ENCODE measurements at regions not wholly inside any gene's neighbourhood (a gene's known extent, or its start where the extent isn't known, plus 50 kb on each side); places are given as distances from the start of the nearest gene placed in this dataset.

DNA sequence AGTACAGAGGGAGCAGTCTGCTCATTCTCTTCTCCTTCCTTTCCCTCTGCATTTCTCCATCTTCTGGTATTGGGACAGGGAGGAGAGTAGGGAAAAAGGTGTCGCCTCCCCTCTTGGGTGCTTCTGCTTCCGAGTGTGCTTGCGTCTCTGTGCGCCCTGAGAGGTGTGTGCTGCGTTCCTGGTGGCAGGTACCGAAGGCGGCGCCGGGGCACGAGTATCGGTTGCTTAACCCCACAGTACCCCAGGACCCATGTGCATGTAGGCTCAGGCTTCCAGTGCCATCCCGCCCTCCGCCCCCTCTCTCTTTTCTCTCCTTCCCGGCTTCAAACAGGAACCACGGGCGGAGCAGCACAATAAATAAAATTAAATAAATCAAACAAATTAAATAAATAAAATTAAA is 169.3 kb upstream of the GLI3 start:
- no peaks in the 10 kb centered on the region for H3K79me2 ChIP-seq (ENCODE audit: control insufficient read depth in 1 of 2, insufficient read depth in 2 of 2, low read length in 2 of 2)
- H3K23ac ChIP-seq (ENCODE audit: insufficient read length): no peak overlapping the region
- H4K5ac ChIP-seq (ENCODE audit: insufficient read length, low read depth, low read length): no peak overlapping the region
- ChIA-PET POLR2A (ENCODE audit: partially characterized antibody) (no interaction called here), CTCF (ENCODE audit: partially characterized antibody) (no interaction called here)
- no peak overlapping the region for H2BK20ac ChIP-seq (ENCODE audit: low read length)
- no peak overlapping the region for H4K91ac ChIP-seq (replicated peaks; ENCODE audit: insufficient read length, low read length)
- no peak overlapping the region for H3K4me2 ChIP-seq (ENCODE audit: insufficient read depth in 1 of 2, low read depth in 2 of 2, low read length in 2 of 2)
- no peak overlapping the region for H2BK120ac ChIP-seq (replicated peaks; ENCODE audit: low read depth, low read length)
- FAIRE-seq (no peak), DNase-seq (ENCODE audit: low read depth in 1 of 2, low spot score in 2 of 2) (no peak)
- no peak overlapping the region for H3K4me3 ChIP-seq (ENCODE audit: extremely low read depth in 1 of 4, insufficient read depth in 2 of 4, low read depth in 3 of 4, low read length in 4 of 4)
- H3K79me1 ChIP-seq (ENCODE audit: low read depth, low read length): no peaks in the 10 kb centered on the region
- H3K4ac ChIP-seq (replicated peaks; ENCODE audit: insufficient read length, low read depth, low read length): no peak overlapping the region
- H2BK12ac ChIP-seq (ENCODE audit: low read depth, low read length): no peak overlapping the region
- 92% methylated on average over 16 of the region's 16 CpGs; no CpG with 5 or more reads in 1 of the 2 experiments for WGBS, 2 experiments (ENCODE audit: extremely low coverage in 1 of 2, insufficient coverage in 1 of 2, insufficient read length in 1 of 2, insufficient replicate concordance in 2 of 2, low coverage in 1 of 2, low lambda C conversion rate in 2 of 2, missing lambda C conversion rate in 1 of 2)
- H3K9ac ChIP-seq (replicated peaks in 1 of 4; ENCODE audit: extremely low read depth in 1 of 4, low read depth in 3 of 4, low read length in 3 of 4): no peak overlapping the region
- H3K27ac ChIP-seq (ENCODE audit: low read depth, low read length): no peak overlapping the region
- H3K36me3 ChIP-seq (ENCODE audit: control insufficient read depth in 2 of 4, insufficient read depth in 4 of 4, low read length in 3 of 4): no peaks in the 10 kb centered on the region
- no peaks in the 10 kb centered on the region for H3K9me3 ChIP-seq (ENCODE audit: insufficient read depth in 2 of 2, low read depth in 1 of 2, low read length in 1 of 2)
- no peak overlapping the region for H4K8ac ChIP-seq (ENCODE audit: extremely low read depth, insufficient read depth, low read length)
- no peaks in the 10 kb centered on the region for H4K20me1 ChIP-seq (replicated peaks in 1 of 2; ENCODE audit: control insufficient read depth in 1 of 2, insufficient read depth in 2 of 2, low read length in 2 of 2)
- H2AFZ ChIP-seq (ENCODE audit: low read length): no peak overlapping the region
- no peak overlapping the region for H2BK15ac ChIP-seq (ENCODE audit: low read length)
- no peak overlapping the region for H2AK5ac ChIP-seq (ENCODE audit: low read depth, low read length)
- no peak overlapping the region for H3K14ac ChIP-seq (ENCODE audit: insufficient read length)
- no peaks in the 10 kb centered on the region for H3K23me2 ChIP-seq (ENCODE audit: low read depth, low read length)
- H3K56ac ChIP-seq (replicated peaks; ENCODE audit: insufficient read length, low read depth, low read length): no peak overlapping the region
- no peak overlapping the region for H3K18ac ChIP-seq (ENCODE audit: extremely low read depth, low read length)
- H3K4me1 ChIP-seq (replicated peaks in 1 of 4; ENCODE audit: control insufficient read depth in 3 of 4, insufficient read depth in 4 of 4, low read length in 3 of 4): no peaks in the 10 kb centered on the region
- no peaks in the 10 kb centered on the region for H3K27me3 ChIP-seq (replicated peaks in 1 of 4; ENCODE audit: control insufficient read depth in 3 of 4, extremely low read depth in 1 of 4, insufficient read depth in 3 of 4, low read length in 3 of 4)
- no peak overlapping the region for H2BK5ac ChIP-seq (ENCODE audit: low read depth, low read length)
- TF ChIP-seq EP300 (IDR thresholded peaks at IDR 0.05; ENCODE audit: borderline replicate concordance in 1 of 2, low read depth in 2 of 2, low read length in 2 of 2) (no peak), GTF2F1 (IDR thresholded peaks at IDR 0.05; ENCODE audit: borderline replicate concordance, low read depth, low read length) (no peak), BRCA1 (IDR thresholded peaks at IDR 0.05; ENCODE audit: low read depth, low read length) (no peak)

Measured in H1 (cell line).